GM19397 (cell line): ENCODE measurements at regions not wholly inside any gene's neighbourhood (a gene's known extent, or its start where the extent isn't known, plus 50 kb on each side); places are given as distances from the start of the nearest gene placed in this dataset.

Experiments used
- ATAC-seq: cut with Tn5 transposase; IDR thresholded peaks from one replicate; pipeline ENCODE4 v1.9.1; 2021; ENCODE audit warnings: mild to moderate bottlenecking, moderate library complexity; ENCODE audit not compliant: unreplicated experiment

DNA sequence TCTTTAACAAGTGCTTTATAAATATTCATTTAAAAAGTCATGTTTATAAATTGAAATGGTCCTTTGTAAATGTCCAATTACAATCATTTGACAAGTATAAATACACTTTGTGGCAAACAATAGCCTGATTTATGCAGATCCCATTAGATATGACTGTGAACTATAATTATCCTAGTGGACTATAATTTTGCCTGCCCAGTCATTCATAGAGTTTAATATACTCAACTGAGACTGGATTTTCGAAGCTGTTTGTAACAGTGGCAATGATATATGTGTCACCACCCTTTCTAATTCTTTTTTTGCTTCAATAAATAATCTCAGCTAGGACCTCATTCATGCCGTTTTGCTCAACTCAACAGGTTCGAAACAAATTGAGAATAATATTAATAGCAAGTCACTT, 732.0 kb downstream of the PCDH18 start:
- ATAC-seq = no peak

DNA sequence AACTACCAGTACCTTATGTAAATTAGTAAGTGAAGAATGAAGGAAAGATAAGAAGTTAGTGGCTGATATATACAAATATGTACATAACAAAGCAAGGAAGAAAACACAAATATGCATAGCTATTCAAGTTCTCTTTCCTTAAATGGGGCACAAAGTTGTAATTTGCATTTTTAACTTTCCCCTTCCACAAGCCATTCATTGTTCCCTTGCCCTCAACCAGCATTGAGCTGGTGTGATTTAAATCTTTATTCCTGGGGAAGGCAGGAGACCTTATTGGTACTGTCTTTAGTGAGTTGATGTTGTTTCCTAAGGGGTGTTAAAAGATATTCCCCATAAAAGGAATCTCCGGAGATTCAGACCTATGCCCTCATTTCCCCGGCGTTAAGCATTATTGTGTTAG, 735.3 kb downstream of the PCDH18 start:
- no peak for ATAC-seq

DNA sequence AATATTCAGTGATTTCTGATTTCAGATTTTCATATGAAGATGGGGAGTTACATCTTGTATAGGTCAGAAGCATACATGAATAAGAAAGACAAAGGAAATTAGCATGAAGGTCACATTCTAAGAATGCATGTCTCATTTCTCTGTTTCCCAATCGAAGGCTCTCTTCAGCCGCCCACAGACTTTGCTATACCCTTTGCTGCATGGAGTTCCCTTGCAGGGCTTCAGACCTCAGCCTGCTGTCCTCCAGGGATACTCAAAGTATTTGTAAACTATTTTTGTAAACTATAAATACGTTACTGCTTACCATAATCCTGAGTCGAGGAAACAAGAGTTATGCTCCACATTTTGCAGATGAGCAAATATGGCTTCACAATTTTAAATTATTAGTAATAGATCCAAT, 738.4 kb downstream of the PCDH18 start:
- no peak for ATAC-seq

DNA sequence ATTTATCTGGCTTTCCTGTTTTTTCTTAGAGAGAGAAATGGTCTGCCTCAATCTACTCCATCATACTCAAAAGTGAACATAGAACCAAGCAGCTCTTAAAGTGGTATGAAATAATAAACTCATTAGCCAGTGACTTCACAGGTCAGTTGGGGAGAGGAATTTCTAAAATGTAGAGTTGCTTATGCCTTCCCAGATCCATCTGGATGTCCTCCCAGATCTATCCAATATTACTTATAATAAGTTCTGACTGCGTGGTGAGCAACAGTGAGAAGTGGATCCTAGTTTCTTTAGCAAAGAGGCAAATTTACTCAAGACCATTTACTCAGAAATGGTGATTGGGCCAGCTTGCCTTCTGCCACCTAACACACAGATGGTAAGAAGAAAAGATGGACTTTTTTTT, 748.0 kb downstream of the PCDH18 start:
- no peak for ATAC-seq

DNA sequence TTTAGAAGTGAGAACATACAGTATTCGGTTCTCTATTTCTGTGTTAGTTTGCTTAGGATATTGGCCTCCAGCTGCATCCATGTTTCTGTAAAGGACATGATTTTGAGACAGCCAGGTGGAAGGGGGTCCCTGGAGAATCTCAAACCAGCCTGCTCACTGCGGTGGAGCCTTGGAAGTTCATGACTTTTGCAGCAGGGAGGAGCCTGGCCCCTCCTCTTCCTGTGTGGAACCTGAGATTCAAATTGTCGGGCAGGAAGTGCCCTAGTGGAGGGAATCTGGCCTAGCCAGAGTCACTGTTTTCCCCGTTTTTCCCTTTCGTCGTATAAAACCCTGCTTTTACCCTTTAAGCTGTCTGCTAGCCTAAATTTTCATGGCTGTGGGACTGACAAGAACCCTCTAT, 762.6 kb downstream of the PCDH18 start:
- ATAC-seq = no peak

DNA sequence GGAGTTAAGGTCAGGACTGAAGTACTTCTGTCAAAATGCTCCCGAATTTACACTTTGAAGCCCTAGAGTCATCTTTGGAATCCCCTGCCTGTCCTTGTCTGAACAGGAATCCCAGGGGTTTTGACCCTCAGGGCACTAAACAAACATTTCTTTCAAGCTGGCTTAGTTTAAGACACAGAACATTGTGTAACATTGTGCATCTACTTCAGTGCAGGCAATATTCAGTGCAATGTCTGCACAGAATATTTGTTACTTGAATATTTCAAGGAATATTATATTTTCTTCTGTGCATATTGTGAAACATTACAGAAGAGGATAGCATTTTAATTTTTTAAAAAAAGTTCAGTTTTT, 763.4 kb downstream of the PCDH18 start:
- no peak for ATAC-seq

DNA sequence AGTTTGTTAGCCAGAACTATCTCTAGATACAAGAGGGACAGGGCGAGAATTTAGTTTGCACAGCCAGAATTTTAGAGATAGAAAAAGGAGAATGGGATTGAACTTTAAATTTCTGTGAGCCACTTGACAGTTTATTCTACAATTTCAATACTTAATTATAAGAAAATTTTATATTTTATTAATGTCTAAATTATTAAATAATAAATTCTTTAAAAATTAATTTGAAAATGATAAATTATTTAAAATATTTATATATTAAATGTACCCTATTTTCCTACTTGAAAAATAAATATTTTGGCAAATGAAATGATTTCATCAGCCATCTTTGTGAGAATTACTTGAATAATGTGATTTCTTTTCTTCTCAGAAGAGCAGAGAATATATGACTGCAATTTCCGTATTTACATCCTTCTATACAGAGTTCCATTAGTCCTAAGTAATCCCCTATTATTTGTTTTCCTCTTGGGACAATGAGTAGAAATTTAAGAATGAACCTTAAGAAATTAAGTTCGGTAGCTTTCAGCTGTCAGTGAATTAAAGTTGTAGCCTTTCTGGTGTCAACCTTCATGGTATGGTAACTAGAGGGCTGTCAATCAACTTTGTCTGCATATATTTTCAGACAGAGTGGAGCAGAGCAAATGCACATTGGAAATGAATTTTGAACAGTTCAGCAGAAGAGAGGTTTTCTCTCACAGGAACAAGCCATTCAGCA, 763.9 kb downstream of the PCDH18 start:
- ATAC-seq = no peak

DNA sequence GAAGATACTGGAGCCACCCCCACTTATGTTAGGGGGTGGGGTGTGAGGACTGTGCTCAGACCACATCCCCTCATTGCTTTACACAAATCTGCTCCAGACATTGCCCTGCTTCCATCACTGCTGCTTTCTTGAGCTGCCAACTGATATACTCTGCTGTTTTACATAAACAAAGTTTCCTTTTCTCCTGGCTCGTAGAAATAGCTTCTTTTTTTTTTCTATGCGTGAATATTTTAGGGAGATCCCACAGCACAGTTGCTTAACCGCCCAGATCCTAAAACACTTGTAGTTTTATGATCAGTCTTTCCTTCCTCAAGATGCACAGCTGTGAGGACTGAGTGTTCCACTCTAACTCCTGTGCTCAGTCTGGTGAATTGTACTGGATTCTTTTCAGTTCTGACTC, 768.4 kb downstream of the PCDH18 start:
- ATAC-seq = no peak

DNA sequence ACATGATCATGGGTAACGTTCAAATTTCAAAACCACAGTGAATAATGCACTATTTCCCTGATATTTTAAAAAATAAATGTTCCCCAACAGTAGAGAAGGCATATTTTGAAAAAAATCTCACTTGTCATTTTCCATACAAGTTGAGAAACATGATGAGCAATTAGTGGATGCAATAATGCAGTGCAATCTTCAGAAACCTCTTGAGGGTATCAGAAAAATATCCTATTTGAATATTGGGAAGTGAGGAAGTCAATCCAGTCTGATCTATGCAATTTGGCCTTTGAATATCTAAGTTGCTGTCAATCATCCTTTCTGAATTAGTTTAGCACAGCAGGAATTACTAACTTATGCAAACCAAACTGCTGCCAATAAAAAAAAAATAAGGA, 776.8 kb downstream of the PCDH18 start:
- no peak for ATAC-seq

DNA sequence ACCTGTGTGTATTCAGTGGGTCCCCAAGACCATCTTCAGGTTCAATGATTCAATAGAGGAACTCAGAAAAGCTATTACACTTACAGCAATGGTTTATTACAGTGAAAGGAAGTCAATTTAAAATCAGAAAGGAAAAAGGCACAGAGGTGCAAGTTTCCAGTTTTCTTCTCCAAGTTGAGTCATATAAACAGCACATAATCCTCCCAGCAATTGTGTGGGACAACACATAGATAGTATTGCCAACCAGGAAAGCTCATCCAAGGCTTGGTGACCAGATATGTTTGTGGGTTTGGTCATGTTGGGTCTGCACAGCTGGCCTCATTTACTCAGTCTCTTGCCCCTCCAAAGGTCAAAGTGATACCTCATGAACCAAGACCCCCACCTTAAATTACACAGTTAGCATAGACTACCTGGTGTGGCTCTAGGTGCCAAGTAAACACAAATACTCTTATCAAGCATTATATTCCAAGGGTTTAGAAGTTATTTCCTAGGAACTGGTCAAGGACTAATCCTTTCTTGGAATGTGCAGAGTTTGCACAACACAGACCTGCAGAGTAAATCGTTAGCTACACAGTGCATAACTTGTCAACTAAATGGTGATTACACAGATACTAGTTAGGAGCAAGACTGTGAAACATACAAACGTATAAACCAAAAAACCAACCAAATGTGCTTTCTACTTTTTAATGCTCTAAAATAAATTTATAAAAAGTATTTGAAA, 777.3 kb downstream of the PCDH18 start:
- no peak for ATAC-seq

DNA sequence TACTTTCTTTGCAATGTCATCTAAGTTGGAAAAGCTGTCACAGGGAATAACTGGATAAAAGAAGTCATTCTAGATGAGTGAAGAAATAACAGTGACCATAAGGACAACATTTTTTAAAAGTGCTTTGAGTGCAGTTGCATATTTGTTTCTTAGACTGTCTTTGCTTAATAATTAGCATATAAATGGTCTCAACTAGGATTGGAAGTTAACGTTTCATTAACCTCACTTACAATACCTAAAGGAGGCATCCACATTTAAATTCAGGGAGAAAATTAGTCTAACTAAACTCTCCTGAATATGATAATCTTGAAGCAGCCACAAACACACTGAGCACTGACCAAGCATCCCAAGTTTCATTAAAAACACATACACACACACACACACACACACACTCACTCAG, 780.7 kb downstream of the PCDH18 start:
- ATAC-seq = no peak

DNA sequence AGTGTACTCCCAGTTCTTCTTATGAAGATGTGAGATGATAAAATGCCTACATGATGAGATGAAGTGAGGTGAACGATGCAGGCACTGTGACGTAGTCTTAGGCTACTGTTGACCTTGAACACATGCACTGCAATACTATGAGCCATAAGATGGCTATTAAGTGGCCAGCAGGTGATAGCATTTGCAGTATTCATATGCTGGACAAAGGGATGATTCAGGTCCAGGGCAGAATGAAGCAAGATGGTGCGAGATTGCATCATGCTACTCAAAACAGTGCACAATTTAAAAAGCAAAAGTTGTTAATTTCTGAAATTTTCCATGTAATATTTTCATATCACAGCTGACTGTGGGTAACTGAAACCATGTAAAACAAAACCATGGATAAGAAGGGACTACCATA, 781.4 kb downstream of the PCDH18 start:
- ATAC-seq = no peak

DNA sequence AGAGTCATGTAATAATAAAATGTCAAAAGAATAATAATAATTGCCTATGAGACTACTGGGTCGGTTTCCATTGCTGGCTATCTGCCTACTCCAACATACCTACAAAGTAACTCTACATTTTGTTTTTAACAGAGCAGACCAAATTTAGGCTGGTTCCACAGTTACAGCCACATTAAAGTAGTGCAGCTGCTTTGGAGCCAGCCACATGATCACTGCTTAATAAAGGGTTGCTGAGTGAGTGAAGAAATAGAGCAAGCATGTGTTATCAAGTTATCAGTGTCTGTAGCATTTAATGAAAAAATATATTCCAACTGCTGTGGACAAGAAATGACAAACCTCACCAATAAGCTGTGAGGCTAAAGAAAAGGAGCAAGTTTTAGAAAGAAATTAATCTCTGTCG, 782.3 kb downstream of the PCDH18 start:
- no peak for ATAC-seq

DNA sequence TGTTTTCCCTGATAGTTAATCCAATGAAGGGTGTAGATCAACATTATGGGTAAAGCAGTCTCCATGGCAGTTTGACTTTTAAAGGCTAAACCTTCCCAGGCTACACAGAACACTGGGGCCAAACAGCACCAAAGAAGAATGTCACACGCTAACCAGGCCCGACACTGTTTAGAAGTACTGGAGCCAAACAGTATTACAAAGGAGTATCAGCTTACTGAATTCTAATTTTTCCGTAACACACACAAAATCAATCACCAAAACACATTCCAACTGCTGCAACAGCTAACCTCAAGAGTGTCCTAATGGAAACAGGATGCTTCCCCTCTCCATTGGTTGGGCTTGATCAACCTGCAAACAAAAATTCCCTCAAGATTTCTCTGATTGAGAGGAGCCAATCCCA, 783.5 kb downstream of the PCDH18 start:
- no peak for ATAC-seq

DNA sequence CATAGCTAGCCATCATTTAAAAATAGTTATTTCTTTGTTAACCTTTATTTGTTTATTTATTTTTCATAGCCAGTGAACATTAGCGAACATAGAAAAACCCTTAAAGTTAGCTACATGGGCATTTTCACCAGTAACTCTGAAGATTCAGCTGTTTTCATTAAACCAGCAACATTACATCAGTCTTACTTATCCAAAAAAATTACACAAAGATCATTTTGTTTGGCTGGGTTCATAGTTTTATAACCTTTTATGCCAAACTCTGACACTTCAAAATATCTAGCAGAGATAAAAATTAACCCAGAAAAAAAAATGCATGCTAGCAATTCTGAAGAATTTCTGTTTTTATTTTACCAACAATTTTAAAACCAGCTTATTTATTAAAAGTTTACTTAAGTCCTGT, 784.1 kb downstream of the PCDH18 start:
- ATAC-seq = no peak

DNA sequence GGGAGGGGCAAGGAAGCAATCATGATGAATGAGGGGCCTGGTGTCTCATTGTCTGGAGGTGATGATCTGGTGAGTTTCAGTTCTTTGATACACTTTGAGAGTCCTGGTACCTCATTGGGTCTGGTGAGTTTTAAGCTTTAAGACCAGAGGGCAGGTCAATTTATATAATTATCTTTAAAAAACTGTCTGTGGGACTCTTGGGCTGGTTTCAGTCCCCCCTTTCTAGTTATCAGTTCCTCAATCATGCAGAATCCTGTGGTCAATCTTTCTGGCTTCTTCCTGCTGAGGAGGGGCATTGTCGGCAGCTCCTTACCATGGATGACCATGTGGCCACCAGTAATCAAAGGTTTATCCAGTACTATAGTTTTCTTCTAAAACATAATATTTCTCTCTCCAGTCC, 789.1 kb downstream of the PCDH18 start:
- ATAC-seq = no peak

DNA sequence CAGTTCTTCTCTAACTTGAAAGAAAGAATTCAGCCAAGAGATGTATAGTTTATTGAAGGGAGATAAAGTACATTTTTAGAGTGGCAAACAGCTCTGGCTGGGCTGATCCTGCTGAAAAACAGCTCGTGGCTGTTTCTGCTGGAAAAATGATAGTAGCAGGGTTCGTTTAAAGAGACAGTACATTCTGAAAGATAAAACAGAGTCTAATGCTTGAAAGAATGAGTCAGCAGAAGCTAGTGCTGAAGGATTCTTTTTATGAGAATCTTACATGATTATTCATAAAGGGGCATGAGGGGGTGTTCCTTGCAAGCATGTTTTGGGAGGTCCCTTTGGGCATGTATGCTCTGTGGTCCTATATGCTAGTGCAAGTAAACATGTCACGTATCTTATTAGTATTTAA, 790.0 kb downstream of the PCDH18 start:
- ATAC-seq = no peak

DNA sequence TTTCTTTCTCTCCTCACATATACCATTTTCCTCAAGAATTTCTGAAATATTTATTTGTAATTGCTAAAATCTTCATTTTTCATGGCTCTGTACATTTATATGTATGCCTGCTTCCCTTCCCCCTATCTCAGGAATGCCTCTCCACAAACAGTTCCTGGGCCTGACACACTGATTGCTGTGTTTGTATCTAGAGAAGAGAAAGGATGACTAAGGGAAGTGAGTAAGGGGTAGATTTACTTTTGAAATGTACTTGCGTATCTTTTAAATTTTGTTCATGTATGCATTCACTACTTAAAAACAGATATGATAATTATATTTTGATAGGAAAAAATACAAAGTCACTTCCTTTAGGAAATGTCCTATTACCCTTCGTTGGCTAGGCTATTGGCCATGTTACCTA, 790.8 kb downstream of the PCDH18 start:
- ATAC-seq = no peak

DNA sequence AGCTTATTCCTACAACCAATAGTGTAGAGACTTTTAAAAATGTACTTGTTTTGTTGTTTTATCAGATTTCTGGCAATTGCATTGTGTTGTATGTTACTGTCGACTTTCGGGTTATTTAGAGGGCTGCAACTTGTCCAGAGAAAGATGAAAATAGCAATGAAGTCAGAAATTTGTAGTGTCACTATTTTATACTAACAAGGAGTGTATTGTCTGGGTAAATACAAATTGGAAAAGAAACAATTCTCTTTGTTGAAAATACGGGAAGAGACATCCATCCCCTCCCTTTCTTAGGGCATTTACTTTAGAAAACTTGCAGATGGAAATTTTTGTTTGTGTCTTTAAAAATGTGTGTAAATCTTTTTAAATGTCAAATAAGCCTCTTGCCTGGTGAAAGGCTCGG, 792.0 kb downstream of the PCDH18 start:
- no peak for ATAC-seq

DNA sequence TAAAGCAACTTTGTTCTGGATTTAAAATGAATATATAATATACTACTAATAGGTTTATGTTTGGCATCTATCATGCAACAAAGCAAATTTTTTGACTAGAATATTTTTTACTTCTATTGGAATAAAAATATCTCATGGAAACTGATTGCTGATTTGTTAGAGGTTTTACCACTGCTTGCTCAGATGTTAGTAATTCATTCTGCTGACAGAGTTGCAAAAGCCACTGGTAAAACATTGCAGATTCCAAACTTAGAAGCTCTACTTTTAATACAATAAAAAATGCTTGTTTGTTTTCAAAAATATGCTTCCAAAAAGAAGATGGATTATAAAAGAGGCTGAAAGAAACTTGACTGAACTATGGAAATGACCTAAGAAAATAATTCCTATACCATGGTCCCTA, 795.2 kb downstream of the PCDH18 start:
- ATAC-seq = no peak

DNA sequence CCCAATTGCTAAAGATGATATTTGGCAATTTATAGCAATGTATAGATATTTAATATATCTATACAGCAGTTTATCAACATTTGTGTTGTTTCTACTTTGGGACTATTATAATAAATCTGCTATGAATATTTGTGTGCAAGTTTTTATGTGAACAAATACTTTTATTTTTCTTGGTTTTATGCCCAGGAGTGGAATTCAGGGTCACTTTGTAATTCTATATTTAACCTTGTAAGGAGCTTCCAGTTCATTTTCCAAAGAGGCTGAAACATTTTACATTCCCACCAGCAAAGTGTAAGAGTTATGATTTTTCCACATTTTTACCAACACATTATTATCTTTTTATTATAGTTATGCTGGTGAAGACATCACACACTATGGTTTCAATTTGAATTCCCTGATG, 801.3 kb downstream of the PCDH18 start:
- no peak for ATAC-seq

DNA sequence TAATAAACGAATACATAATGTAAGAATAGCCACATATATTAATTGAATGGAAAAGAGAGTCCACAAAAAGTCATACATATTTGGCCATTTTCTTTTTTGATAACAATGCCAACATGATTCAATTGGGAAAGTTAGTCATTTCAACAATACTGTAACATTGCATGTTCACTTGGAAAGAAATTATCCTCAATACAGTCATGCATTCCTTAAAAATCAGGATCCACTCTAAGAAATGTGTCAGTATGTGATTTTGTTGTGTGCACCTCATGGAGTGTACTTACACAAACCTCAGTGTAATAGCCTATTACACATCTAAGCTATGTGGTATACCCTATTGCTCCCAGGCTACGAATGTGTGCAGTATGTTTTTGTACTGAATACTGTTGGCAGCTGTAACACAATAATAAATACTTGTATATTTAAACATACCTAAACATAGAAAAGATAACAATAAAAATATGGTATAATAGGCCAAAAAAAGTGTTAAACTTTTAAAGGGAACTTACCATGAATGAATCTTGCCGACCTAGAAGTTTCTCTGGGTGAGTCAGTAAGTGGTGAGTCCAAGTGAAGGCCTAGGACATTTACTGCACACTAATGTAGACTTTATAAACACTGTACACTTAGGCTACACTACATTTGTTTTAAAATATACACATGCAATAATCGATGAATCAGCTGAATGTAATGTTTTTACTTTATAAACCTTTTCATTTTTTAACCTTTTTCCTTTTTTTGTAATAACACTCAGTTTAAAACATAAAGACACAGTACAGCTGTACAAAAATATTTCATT, 806.8 kb downstream of the PCDH18 start:
- ATAC-seq = no peak
